OCI-LY7 (cell line): ENCODE measurements at regions not wholly inside any gene's neighbourhood (a gene's known extent, or its start where the extent isn't known, plus 50 kb on each side); places are given as distances from the start of the nearest gene placed in this dataset.

Experiments used
- BruUV-seq: library from RNA; stranded (reverse); fragments of 400-500 nt; replicated peaks from 2 replicates; lab custom pipeline; 2021; lab: Mats Ljungman, UMichigan
- CTCF ChIA-PET: fragments of 300-600 bp; sonication (Branson Sonifier 250); formaldehyde crosslinking; loops from one replicate; lab custom pipeline; 2022; ENCODE audit warnings: antibody characterized with exemption; ENCODE audit not compliant: unreplicated experiment; lab: Charles Lee
- POLR2A ChIA-PET: fragments of 300-600 bp; sonication (Branson Sonifier 250); formaldehyde crosslinking; loops from one replicate; lab custom pipeline; 2022; ENCODE audit warnings: antibody characterized with exemption; lab: Charles Lee
- DNase-seq: peaks from one replicate; pipeline ENCODE4 v3.0.0-alpha.2; 2015; ENCODE audit warnings: low spot score
- H2AFZ ChIP-seq: fragments of 200-600 bp; sonication (generic), shearing (Covaris generic); 2 replicates; pipeline ENCODE4 v1.6.1; 2014; ENCODE audit warnings: mild to moderate bottlenecking, antibody characterized with exemption, low read length, moderate library complexity
- H3K27ac ChIP-seq: fragments of 200-600 bp; sonication (generic); 2 replicates; pipeline ENCODE4 v1.5.1; 2014; ENCODE audit warnings: mixed run types, low read depth, mild to moderate bottlenecking, moderate library complexity, low read length, inconsistent platforms; ENCODE audit not compliant: poor library complexity, severe bottlenecking
- H3K36me3 ChIP-seq: fragments of 200-600 bp; sonication (generic); 2 replicates; pipeline ENCODE4 v1.6.1; 2014; ENCODE audit warnings: mild to moderate bottlenecking, antibody characterized with exemption, low read length, moderate library complexity, mixed read lengths; ENCODE audit not compliant: insufficient read depth
- H3K4me1 ChIP-seq: fragments of 200-600 bp; sonication (generic); 2 replicates; pipeline ENCODE4 v1.5.1; 2014; ENCODE audit warnings: mild to moderate bottlenecking, low read length; ENCODE audit not compliant: insufficient read depth, poor library complexity, severe bottlenecking
- H3K4me2 ChIP-seq: fragments of 200-600 bp; sonication (generic); 2 replicates; pipeline ENCODE4 v1.6.1; 2014; ENCODE audit warnings: mild to moderate bottlenecking, low read length
- H3K4me3 ChIP-seq: fragments of 200-600 bp; sonication (generic); 2 replicates; pipeline ENCODE4 v1.5.1; 2014; ENCODE audit warnings: mild to moderate bottlenecking, low read depth, low read length; ENCODE audit not compliant: poor library complexity, severe bottlenecking
- H3K79me2 ChIP-seq: fragments of 200-600 bp; sonication (generic); 2 replicates; pipeline ENCODE4 v1.6.1; 2016; ENCODE audit warnings: low read depth, mild to moderate bottlenecking, low read length, moderate library complexity, mixed read lengths; ENCODE audit not compliant: insufficient read depth
- H3K9me2 ChIP-seq: fragments of 200-600 bp; sonication (generic); 2 replicates; pipeline ENCODE4 v1.6.1; 2016; ENCODE audit warnings: mild to moderate bottlenecking, low read length, mixed read lengths; ENCODE audit not compliant: insufficient read depth
- H3K9me3 ChIP-seq: fragments of 200-600 bp; sonication (generic); 2 replicates; pipeline ENCODE4 v1.6.1; 2014; ENCODE audit warnings: mild to moderate bottlenecking, mixed run types, low read length, mixed read lengths
- H4K20me1 ChIP-seq: fragments of 200-600 bp; sonication (generic); 2 replicates; pipeline ENCODE4 v1.6.1; 2014; ENCODE audit warnings: mild to moderate bottlenecking, antibody characterized with exemption, low read length, moderate library complexity, mixed read lengths; ENCODE audit not compliant: insufficient read depth
- EZH2phosphoT487 ChIP-seq: fragments of 200-600 bp; sonication (generic); IDR thresholded peaks from 2 replicates; pipeline ENCODE4 v1.6.1; 2018; ENCODE audit warnings: low read depth, borderline replicate concordance, mild to moderate bottlenecking, mixed run types, antibody characterized with exemption, low read length, moderate library complexity, mixed read lengths
- intact Hi-C: fragments of 100-400 bp; cut with micrococcal nuclease; formaldehyde crosslinking; loops from one replicate; pipeline ENCODE4 v1.10.0; 2022; ENCODE audit not compliant: unreplicated experiment
- TF ChIP-seq, protein P1 (sequence below): fragments of 200-600 bp; sonication (generic); conservative IDR thresholded peaks from 2 replicates; pipeline ENCODE4 v1.5.1; 2014; ENCODE audit warnings: mild to moderate bottlenecking, antibody characterized with exemption, low read length, moderate library complexity, mixed read lengths

DNA sequence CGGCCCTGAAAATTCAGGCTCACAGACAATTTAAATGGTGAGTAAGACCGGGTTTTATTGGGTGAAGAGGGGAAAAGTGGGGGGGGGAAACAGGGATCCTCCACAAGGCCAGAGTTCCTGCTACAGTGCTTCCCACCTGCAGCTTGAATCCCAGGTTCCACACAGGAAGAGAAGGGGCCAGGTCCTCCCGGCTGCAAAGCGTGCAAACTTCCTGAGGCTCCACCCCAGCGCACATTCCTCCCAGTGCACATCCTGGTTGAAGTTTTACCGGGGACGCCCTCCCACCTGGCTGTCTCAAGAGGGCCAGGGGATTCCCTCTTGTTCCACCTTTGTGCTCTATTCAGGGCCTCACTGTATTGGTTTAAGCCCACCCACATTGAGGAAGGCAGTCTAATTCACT lies 347.7 kb upstream of the REG3G start:
- BruUV-seq, result no TSS peak
- intact Hi-C loops, result no loop called here

GRCh38 chr2:78681386-78681785 lies 344.1 kb upstream of the REG3G start:
- no peaks in the 10 kb centered on the region for H3K4me1 ChIP-seq
- intact Hi-C loops, result no loop called here
- no peaks in the 10 kb centered on the region for H3K36me3 ChIP-seq
- H3K79me2 ChIP-seq, result no peaks in the 10 kb centered on the region
- H3K4me3 ChIP-seq, result no peak overlapping the region
- TF ChIP-seq, protein P1, sequence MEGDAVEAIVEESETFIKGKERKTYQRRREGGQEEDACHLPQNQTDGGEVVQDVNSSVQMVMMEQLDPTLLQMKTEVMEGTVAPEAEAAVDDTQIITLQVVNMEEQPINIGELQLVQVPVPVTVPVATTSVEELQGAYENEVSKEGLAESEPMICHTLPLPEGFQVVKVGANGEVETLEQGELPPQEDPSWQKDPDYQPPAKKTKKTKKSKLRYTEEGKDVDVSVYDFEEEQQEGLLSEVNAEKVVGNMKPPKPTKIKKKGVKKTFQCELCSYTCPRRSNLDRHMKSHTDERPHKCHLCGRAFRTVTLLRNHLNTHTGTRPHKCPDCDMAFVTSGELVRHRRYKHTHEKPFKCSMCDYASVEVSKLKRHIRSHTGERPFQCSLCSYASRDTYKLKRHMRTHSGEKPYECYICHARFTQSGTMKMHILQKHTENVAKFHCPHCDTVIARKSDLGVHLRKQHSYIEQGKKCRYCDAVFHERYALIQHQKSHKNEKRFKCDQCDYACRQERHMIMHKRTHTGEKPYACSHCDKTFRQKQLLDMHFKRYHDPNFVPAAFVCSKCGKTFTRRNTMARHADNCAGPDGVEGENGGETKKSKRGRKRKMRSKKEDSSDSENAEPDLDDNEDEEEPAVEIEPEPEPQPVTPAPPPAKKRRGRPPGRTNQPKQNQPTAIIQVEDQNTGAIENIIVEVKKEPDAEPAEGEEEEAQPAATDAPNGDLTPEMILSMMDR, result no peak
- no peak for TF ChIP-seq EZH2phosphoT487
- ChIA-PET POLR2A (interaction anchor here (0.8 kb wide), 1 partner anchor 661 kb away, joined by 6 read pairs; no protein-coding TSS in a partner anchor), CTCF (no interaction called here)
- no peak for DNase-seq
- no peak overlapping the region for H3K4me2 ChIP-seq
- BruUV-seq, result no TSS peak
- H3K27ac ChIP-seq, result no peak overlapping the region
- no peaks in the 10 kb centered on the region for H3K9me3 ChIP-seq
- no peaks in the 10 kb centered on the region for H4K20me1 ChIP-seq
- H3K9me2 ChIP-seq, result no peaks in the 10 kb centered on the region
- H2AFZ ChIP-seq, result no peak overlapping the region

More for the DNA sequence above, 347.7 kb upstream of the REG3G start:
- TF ChIP-seq, protein P1, result no peak
- TF ChIP-seq EZH2phosphoT487, result no peak
- H4K20me1 ChIP-seq, result no peaks in the 10 kb centered on the region
- H3K79me2 ChIP-seq, result no peaks in the 10 kb centered on the region
- ChIA-PET CTCF (no interaction called here), POLR2A (interaction anchor here (0.6 kb wide), 1 partner anchor 1462 kb away, joined by 3 read pairs; no protein-coding TSS in a partner anchor)
- no peaks in the 10 kb centered on the region for H3K9me3 ChIP-seq
- H3K36me3 ChIP-seq, result no peaks in the 10 kb centered on the region
- no peak for DNase-seq
- no peak overlapping the region for H3K4me3 ChIP-seq
- H3K4me2 ChIP-seq, result no peak overlapping the region
- H3K27ac ChIP-seq, result no peak overlapping the region
- H3K9me2 ChIP-seq, result no peaks in the 10 kb centered on the region
- H3K4me1 ChIP-seq, result no peaks in the 10 kb centered on the region
- no peak overlapping the region for H2AFZ ChIP-seq

- ChIA-PET CTCF (no interaction called here), POLR2A (no interaction called here)
- no peak for TF ChIP-seq EZH2phosphoT487
- H3K27ac ChIP-seq, result no peak overlapping the region
- no peak overlapping the region for H3K4me2 ChIP-seq
- no peak overlapping the region for H3K4me3 ChIP-seq
- no TSS peak for BruUV-seq
- no peaks in the 10 kb centered on the region for H3K9me2 ChIP-seq
- no peaks in the 10 kb centered on the region for H3K36me3 ChIP-seq
- DNase-seq, result no peak
- no peaks in the 10 kb centered on the region for H4K20me1 ChIP-seq
- H3K4me1 ChIP-seq, result no peaks in the 10 kb centered on the region
- H2AFZ ChIP-seq, result no peak overlapping the region
- H3K79me2 ChIP-seq, result no peaks in the 10 kb centered on the region
- no peaks in the 10 kb centered on the region for H3K9me3 ChIP-seq
- intact Hi-C loops, result no loop called here
Measured at GRCh38 chr2:78682781-78683180, 342.7 kb upstream of the REG3G start.
